Stimulated activated CD8-positive, alpha-beta memory T cell treated with anti-CD3 and anti-CD28 coated beads, Interleukin-4, amount 100 ng/mL, for 4 hours (primary cell): ENCODE measurements at regions not wholly inside any gene's neighbourhood (a gene's known extent, or its start where the extent isn't known, plus 50 kb on each side); places are given as distances from the start of the nearest gene placed in this dataset.

ENCODE experiments used
- DNase-seq, 2 donors: peaks; one replicate each; pipeline ENCODE4 v3.0.0-alpha.2; 2020; ENCODE audit warnings: low read depth in 2 of 2, low spot score in 1 of 2

- DNase-seq: no peak
Observed at GRCh38 chr15:62605282-62605681, 437.3 kb upstream of the TPM1 start.

GRCh38 chr15:62606376-62607113 lies 436.0 kb upstream of the TPM1 start:
- no peak for DNase-seq

GRCh38 chr15:62607114-62607462 lies 435.5 kb upstream of the TPM1 start:
- no peak for DNase-seq

- DNase-seq: no peak
Observed at GRCh38 chr15:62607643-62608042, 434.9 kb upstream of the TPM1 start.

- no peak for DNase-seq
Observed at GRCh38 chr15:62608369-62608768, 434.2 kb upstream of the TPM1 start.

- no peak for DNase-seq
Observed at GRCh38 chr15:62610265-62610869, 432.2 kb upstream of the TPM1 start.

GRCh38 chr15:62611002-62611401 lies 431.5 kb upstream of the TPM1 start:
- no peak for DNase-seq

GRCh38 chr15:62612183-62612733 lies 430.3 kb upstream of the TPM1 start:
- DNase-seq: no peak

GRCh38 chr15:62612771-62613170 lies 429.8 kb upstream of the TPM1 start:
- no peak for DNase-seq

GRCh38 chr15:62616746-62617145 lies 425.8 kb upstream of the TPM1 start:
- DNase-seq: no peak

GRCh38 chr15:62617741-62618140 lies 424.8 kb upstream of the TPM1 start:
- no peak for DNase-seq

- no peak for DNase-seq
Observed at GRCh38 chr15:62618432-62618831, 424.1 kb upstream of the TPM1 start.

GRCh38 chr15:62618846-62619504 lies 423.6 kb upstream of the TPM1 start:
- no peak for DNase-seq

- no peak for DNase-seq
Observed at GRCh38 chr15:62619526-62619925, 423.0 kb upstream of the TPM1 start.

GRCh38 chr15:62622775-62623174 lies 419.8 kb upstream of the TPM1 start:
- DNase-seq: no peak

GRCh38 chr15:62624547-62625378 lies 417.8 kb upstream of the TPM1 start:
- DNase-seq: no peak

GRCh38 chr15:62625429-62626033 lies 417.0 kb upstream of the TPM1 start:
- DNase-seq: no peak

GRCh38 chr15:62626903-62627302 lies 415.6 kb upstream of the TPM1 start:
- DNase-seq: no peak

- DNase-seq: no peak
Observed at GRCh38 chr15:62631076-62631724, 411.3 kb upstream of the TPM1 start.

GRCh38 chr15:62636823-62637573 lies 405.5 kb upstream of the TPM1 start:
- DNase-seq: no peak
